ENCODE measurements at regions not wholly inside any gene's neighbourhood (a gene's known extent, or its start where the extent isn't known, plus 50 kb on each side); places are given as distances from the start of the nearest gene placed in this dataset.

DNA sequence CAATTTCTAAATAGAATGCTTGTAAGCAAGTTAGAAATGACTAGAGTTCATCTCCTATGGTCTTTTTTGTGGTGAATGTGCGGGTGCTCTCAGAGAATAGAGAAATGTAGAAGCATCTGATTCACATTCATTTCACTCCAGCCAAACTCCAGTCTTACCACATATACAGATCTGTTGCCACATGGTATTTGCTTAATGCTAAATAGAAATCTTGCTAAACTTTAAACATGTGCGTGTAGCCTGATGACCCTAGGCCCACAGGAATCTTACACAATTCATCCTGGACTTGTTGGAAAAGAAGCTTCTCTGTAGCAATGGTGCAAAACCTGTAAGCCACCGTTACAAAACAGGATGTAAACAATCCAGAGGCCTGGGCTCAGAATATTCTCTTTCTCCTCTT, 135.2 kb downstream of the PCSK1 start:
- Histone ChIP-seq H2BK5ac (ENCODE audit: low read depth, low read length) (no peak overlapping the region), H4K20me1 (replicated peaks in 1 of 2; ENCODE audit: control insufficient read depth in 1 of 2, insufficient read depth in 2 of 2, low read length in 2 of 2) (no peaks in the 10 kb centered on the region), H2AK5ac (ENCODE audit: low read depth, low read length) (no peak overlapping the region), H3K4me1 (replicated peaks in 1 of 4; ENCODE audit: control insufficient read depth in 3 of 4, insufficient read depth in 4 of 4, low read length in 3 of 4) (peaks cover 0 to 9% (median 2%) of the 10 kb centered on the region in 4 experiments; a peak in 3 of 7 replicates), H4K8ac (ENCODE audit: extremely low read depth, insufficient read depth, low read length) (no peak overlapping the region), H3K27me3 (replicated peaks in 1 of 4; ENCODE audit: control insufficient read depth in 3 of 4, extremely low read depth in 1 of 4, insufficient read depth in 3 of 4, low read length in 3 of 4) (no peaks in the 10 kb centered on the region), H2BK120ac (replicated peaks; ENCODE audit: low read depth, low read length) (no peak overlapping the region), H3K14ac (ENCODE audit: insufficient read length) (no peak overlapping the region), H2BK20ac (ENCODE audit: low read length) (no peak overlapping the region), H3K79me1 (ENCODE audit: low read depth, low read length) (no peaks in the 10 kb centered on the region), H3K4me3 (ENCODE audit: extremely low read depth in 1 of 4, insufficient read depth in 2 of 4, low read depth in 3 of 4, low read length in 4 of 4) (no peak overlapping the region), H3K18ac (ENCODE audit: extremely low read depth, low read length) (no peak overlapping the region), H2BK15ac (ENCODE audit: low read length) (no peak overlapping the region), H3K9ac (replicated peaks in 1 of 4; ENCODE audit: extremely low read depth in 1 of 4, low read depth in 3 of 4, low read length in 3 of 4) (no peak overlapping the region), H3K56ac (replicated peaks; ENCODE audit: insufficient read length, low read depth, low read length) (no peak overlapping the region), H3K4me2 (ENCODE audit: insufficient read depth in 1 of 2, low read depth in 2 of 2, low read length in 2 of 2) (no peak overlapping the region), H3K27ac (ENCODE audit: low read depth, low read length) (no peak overlapping the region), H2BK12ac (ENCODE audit: low read depth, low read length) (no peak overlapping the region), H3K9me3 (ENCODE audit: insufficient read depth in 2 of 2, low read depth in 1 of 2, low read length in 1 of 2) (no peaks in the 10 kb centered on the region), H4K91ac (replicated peaks; ENCODE audit: insufficient read length, low read length) (no peak overlapping the region), H3K79me2 (ENCODE audit: control insufficient read depth in 1 of 2, insufficient read depth in 2 of 2, low read length in 2 of 2) (no peaks in the 10 kb centered on the region), H3K23me2 (ENCODE audit: low read depth, low read length) (no peaks in the 10 kb centered on the region), H4K5ac (ENCODE audit: insufficient read length, low read depth, low read length) (no peak overlapping the region), H2AFZ (ENCODE audit: low read length) (0 out of 2 replicates have a peak overlapping the region, but pooled peaks have one; percentile 66), H3K36me3 (ENCODE audit: control insufficient read depth in 2 of 4, insufficient read depth in 4 of 4, low read length in 3 of 4) (no peaks in the 10 kb centered on the region), H3K23ac (ENCODE audit: insufficient read length) (no peak overlapping the region), H3K4ac (replicated peaks; ENCODE audit: insufficient read length, low read depth, low read length) (no peak overlapping the region)
- DNase-seq (ENCODE audit: low read depth in 1 of 2, low spot score in 2 of 2) (no peak), FAIRE-seq (no peak)
- no peak for TF ChIP-seq E2F6 (IDR thresholded peaks at IDR 0.05)
- TF ChIP-seq TBP (IDR thresholded peaks at IDR 0.05; ENCODE audit: low read depth, low read length), result no peak
- TF ChIP-seq JUND (IDR thresholded peaks at IDR 0.05; ENCODE audit: low read length), result no peak
- TF ChIP-seq CREB1 (IDR thresholded peaks at IDR 0.05), result no peak
- no peak for TF ChIP-seq YY1 (IDR thresholded peaks at IDR 0.05; ENCODE audit: low read depth, low read length)
- no peak for TF ChIP-seq TEAD4 (IDR thresholded peaks at IDR 0.05; ENCODE audit: low read depth, low read length)
- TF ChIP-seq USF2 (IDR thresholded peaks at IDR 0.05; ENCODE audit: low read length), result no peak
- no peak for TF ChIP-seq SIN3A (conservative IDR thresholded peaks at IDR 0.05 in 1 of 2, IDR thresholded peaks at IDR 0.05 in 1 of 2; ENCODE audit: low read depth in 1 of 2, low read length in 2 of 2)
- no peak for TF ChIP-seq RAD21 (IDR thresholded peaks at IDR 0.05 in 1 of 2, conservative IDR thresholded peaks at IDR 0.05 in 1 of 2; ENCODE audit: low read depth in 2 of 2, low read length in 2 of 2)
- 63% methylated on average over 3 of the region's 3 CpGs; no CpG with 5 or more reads in 1 of the 2 experiments for WGBS, 2 experiments (ENCODE audit: extremely low coverage in 1 of 2, insufficient coverage in 1 of 2, insufficient read length in 1 of 2, insufficient replicate concordance in 2 of 2, low coverage in 1 of 2, low lambda C conversion rate in 2 of 2, missing lambda C conversion rate in 1 of 2)
- CTCF ChIA-PET (ENCODE audit: partially characterized antibody), result interaction anchor here (1.0 kb wide), 1 partner anchor 304 kb away, joined by 3 read pairs; no protein-coding TSS in a partner anchor
- POLR2A ChIA-PET (ENCODE audit: partially characterized antibody), result no interaction called here

All from H1 (cell line).